PFSK-1 (cell line): ENCODE measurements at regions not wholly inside any gene's neighbourhood (a gene's known extent, or its start where the extent isn't known, plus 50 kb on each side); places are given as distances from the start of the nearest gene placed in this dataset.

ENCODE experiments used
- FOXP2 ChIP-seq: optimal IDR thresholded peaks from 2 replicates; pipeline ENCODE3; 2011; ENCODE audit warnings: borderline replicate concordance, control low read depth, inconsistent platforms; ENCODE audit not compliant: insufficient read depth; ENCODE audit errors: extremely low read length, extremely low read depth
- POLR2AphosphoS5 ChIP-seq: IDR thresholded peaks from 2 replicates; pipeline ENCODE4 v1.6.1; 2012; ENCODE audit warnings: low read depth, mild to moderate bottlenecking, control low read depth, low read length, moderate library complexity
- REST ChIP-seq, 2 experiments: IDR thresholded peaks; 2 replicates each; pipeline versions ENCODE4 v1.6.1 to v1.8.0; 2011 to 2012; ENCODE audit warnings: low read depth in 2 of 2, low read length in 2 of 2, control low read depth in 1 of 2, inconsistent platforms in 1 of 2, mild to moderate bottlenecking in 1 of 2, moderate library complexity in 1 of 2; ENCODE audit not compliant: insufficient read depth in 1 of 2
- SIN3A ChIP-seq: IDR thresholded peaks from 2 replicates; pipeline ENCODE4 v1.6.1; 2012; ENCODE audit warnings: mild to moderate bottlenecking, low read length, moderate library complexity, borderline replicate concordance; ENCODE audit not compliant: insufficient read depth
- TAF1 ChIP-seq: IDR thresholded peaks from 2 replicates; pipeline ENCODE4 v1.6.1; 2012; ENCODE audit warnings: low read length, control low read depth, borderline replicate concordance; ENCODE audit not compliant: insufficient read depth

DNA sequence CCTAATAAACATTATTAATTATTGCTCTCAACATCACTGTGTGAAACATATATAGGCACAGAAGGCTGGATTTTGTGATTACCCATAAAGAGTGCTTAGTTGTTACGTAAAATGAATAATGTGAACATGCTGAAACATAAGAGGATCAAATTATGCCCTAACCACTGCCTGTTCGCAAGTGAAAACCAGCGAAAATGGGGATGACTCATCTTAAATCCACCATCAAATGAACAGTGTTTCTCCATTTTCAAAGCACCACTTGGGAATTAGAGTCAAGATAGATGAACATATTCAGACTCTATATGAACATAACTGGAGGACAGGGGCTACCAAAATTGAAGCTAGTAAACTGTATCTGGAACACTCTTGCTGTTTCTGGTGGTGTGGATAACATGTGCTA is 386.2 kb downstream of the HHIPL2 start:
- TF ChIP-seq POLR2AphosphoS5: no peak
- TF ChIP-seq FOXP2: no peak
- TF ChIP-seq REST (IDR thresholded peaks at IDR 0.05; ENCODE audit: insufficient read depth in 1 of 2, low read depth in 2 of 2, low read length in 2 of 2): no peak
- TF ChIP-seq TAF1: no peak
- TF ChIP-seq SIN3A: no peak
